SU-DHL-6 (cell line): ENCODE measurements at regions not wholly inside any gene's neighbourhood (a gene's known extent, or its start where the extent isn't known, plus 50 kb on each side); places are given as distances from the start of the nearest gene placed in this dataset.

Experiments
- H2AFZ ChIP-seq: fragments of 200-600 bp; sonication (generic); 2 replicates; pipeline ENCODE4 v1.6.1; 2014; ENCODE audit warnings: low read depth, mild to moderate bottlenecking, moderate library complexity, mixed read lengths, antibody characterized with exemption, low read length; ENCODE audit not compliant: severe bottlenecking
- H3F3A ChIP-seq: fragments of 200-600 bp; shearing (Covaris generic); 2 replicates; pipeline ENCODE4 v1.6.0; 2016; ENCODE audit warnings: antibody characterized with exemption, mild to moderate bottlenecking; ENCODE audit not compliant: insufficient read depth
- H3K27ac ChIP-seq: fragments of 200-600 bp; sonication (generic); 2 replicates; pipeline ENCODE4 v1.5.1; 2016; ENCODE audit warnings: low read depth, mild to moderate bottlenecking, low read length, moderate library complexity, mixed read lengths
- H3K27me3 ChIP-seq: fragments of 200-600 bp; sonication (generic), shearing (Covaris generic); 2 replicates; pipeline ENCODE4 v1.6.0; 2014; ENCODE audit warnings: mild to moderate bottlenecking, low read length
- H3K36me3 ChIP-seq: fragments of 200-600 bp; sonication (generic); 2 replicates; pipeline ENCODE4 v1.6.1; 2014; ENCODE audit warnings: mild to moderate bottlenecking, low read length, mixed read lengths
- H3K4me2 ChIP-seq: fragments of 300-600, 200-600 bp; shearing (Covaris generic), sonication (generic); 2 replicates; pipeline ENCODE4 v1.6.0; 2014; ENCODE audit warnings: low read length, low read depth, mild to moderate bottlenecking; ENCODE audit not compliant: poor library complexity, severe bottlenecking
- H3K4me3 ChIP-seq: fragments of 200-600 bp; sonication (generic); 2 replicates; pipeline ENCODE4 v1.5.1; 2014; ENCODE audit warnings: antibody characterized with exemption, low read length, mild to moderate bottlenecking, mixed read lengths; ENCODE audit not compliant: insufficient read depth, poor library complexity, severe bottlenecking
- H3K79me2 ChIP-seq: fragments of 200-600 bp; sonication (generic); 2 replicates; pipeline ENCODE4 v1.6.1; 2014; ENCODE audit warnings: mild to moderate bottlenecking, low read length, moderate library complexity; ENCODE audit not compliant: insufficient read depth
- H3K9ac ChIP-seq: fragments of 200-600 bp; sonication (generic); 2 replicates; pipeline ENCODE4 v1.7.0; 2014; ENCODE audit warnings: mild to moderate bottlenecking, low read length
- H3K9me2 ChIP-seq: fragments of 200-600 bp; sonication (generic); replicated peaks from 2 replicates; pipeline ENCODE4 v1.6.1; 2014; ENCODE audit warnings: low read length; ENCODE audit not compliant: insufficient read depth
- H3K9me3 ChIP-seq: fragments of 200-600 bp; sonication (generic); 2 replicates; pipeline ENCODE4 v1.6.1; 2014; ENCODE audit warnings: low read length, mixed read lengths; ENCODE audit not compliant: insufficient read depth
- H4K20me1 ChIP-seq: fragments of 200-600 bp; sonication (generic); 2 replicates; pipeline ENCODE4 v1.6.1; 2014; ENCODE audit warnings: low read depth, mild to moderate bottlenecking, antibody characterized with exemption, low read length, moderate library complexity, mixed read lengths
- EZH2phosphoT487 ChIP-seq: fragments of 200-600 bp; sonication (generic), shearing (Covaris generic); conservative IDR thresholded peaks from 2 replicates; pipeline ENCODE4 v1.6.1; 2018; ENCODE audit warnings: mild to moderate bottlenecking, antibody characterized with exemption, low read length, moderate library complexity, mixed read lengths
- TF ChIP-seq, protein P1 (sequence below): fragments of 200-600 bp; sonication (generic); IDR thresholded peaks from one replicate; pipeline ENCODE4 v1.5.1; 2017; ENCODE audit warnings: antibody characterized with exemption, mild to moderate bottlenecking, low read length, moderate library complexity; ENCODE audit not compliant: insufficient read depth, poor library complexity, severe bottlenecking

GRCh38 chr1:69315416-69315815, 252.3 kb upstream of the LRRC7 start:
- no peaks in the 10 kb centered on the region for H3K9me2 ChIP-seq
- no peaks in the 10 kb centered on the region for H3K9me3 ChIP-seq
- H3K9ac ChIP-seq, result no peak overlapping the region
- no peak overlapping the region for H3K4me2 ChIP-seq
- H2AFZ ChIP-seq, result no peak overlapping the region
- no peaks in the 10 kb centered on the region for H3K27me3 ChIP-seq
- H3K27ac ChIP-seq, result no peak overlapping the region
- TF ChIP-seq, protein P1, sequence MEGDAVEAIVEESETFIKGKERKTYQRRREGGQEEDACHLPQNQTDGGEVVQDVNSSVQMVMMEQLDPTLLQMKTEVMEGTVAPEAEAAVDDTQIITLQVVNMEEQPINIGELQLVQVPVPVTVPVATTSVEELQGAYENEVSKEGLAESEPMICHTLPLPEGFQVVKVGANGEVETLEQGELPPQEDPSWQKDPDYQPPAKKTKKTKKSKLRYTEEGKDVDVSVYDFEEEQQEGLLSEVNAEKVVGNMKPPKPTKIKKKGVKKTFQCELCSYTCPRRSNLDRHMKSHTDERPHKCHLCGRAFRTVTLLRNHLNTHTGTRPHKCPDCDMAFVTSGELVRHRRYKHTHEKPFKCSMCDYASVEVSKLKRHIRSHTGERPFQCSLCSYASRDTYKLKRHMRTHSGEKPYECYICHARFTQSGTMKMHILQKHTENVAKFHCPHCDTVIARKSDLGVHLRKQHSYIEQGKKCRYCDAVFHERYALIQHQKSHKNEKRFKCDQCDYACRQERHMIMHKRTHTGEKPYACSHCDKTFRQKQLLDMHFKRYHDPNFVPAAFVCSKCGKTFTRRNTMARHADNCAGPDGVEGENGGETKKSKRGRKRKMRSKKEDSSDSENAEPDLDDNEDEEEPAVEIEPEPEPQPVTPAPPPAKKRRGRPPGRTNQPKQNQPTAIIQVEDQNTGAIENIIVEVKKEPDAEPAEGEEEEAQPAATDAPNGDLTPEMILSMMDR, result no peak
- TF ChIP-seq EZH2phosphoT487, result no peak
- no peaks in the 10 kb centered on the region for H3K36me3 ChIP-seq
- H4K20me1 ChIP-seq, result no peaks in the 10 kb centered on the region
- H3K79me2 ChIP-seq, result no peaks in the 10 kb centered on the region
- no peak overlapping the region for H3K4me3 ChIP-seq
- no peaks in the 10 kb centered on the region for H3F3A ChIP-seq

DNA sequence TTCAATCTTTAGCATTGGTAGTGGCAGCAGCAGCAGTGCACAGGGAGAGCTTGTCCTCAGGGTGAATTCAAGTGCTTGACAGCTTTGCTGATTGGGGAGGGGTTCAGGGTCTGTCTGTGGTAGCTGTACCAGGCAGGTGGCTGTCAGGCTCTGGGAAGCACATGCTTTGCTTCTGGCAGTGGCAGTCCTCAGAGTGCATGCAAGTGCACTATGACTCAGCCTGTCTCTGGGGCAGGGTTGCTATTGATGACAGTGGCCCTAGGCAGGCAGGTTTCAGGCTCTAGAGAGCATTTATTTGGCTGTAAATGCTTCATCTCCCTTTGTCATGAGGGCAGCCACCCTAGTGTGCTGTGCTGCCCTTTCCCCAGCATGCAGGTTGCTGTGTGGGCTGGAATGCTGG, 251.9 kb upstream of the LRRC7 start:
- H3K4me2 ChIP-seq, result no peak overlapping the region
- no peaks in the 10 kb centered on the region for H3K27me3 ChIP-seq
- no peaks in the 10 kb centered on the region for H4K20me1 ChIP-seq
- no peaks in the 10 kb centered on the region for H3K9me3 ChIP-seq
- H3K9me2 ChIP-seq, result no peaks in the 10 kb centered on the region
- no peaks in the 10 kb centered on the region for H3K79me2 ChIP-seq
- H3K9ac ChIP-seq, result no peak overlapping the region
- H2AFZ ChIP-seq, result no peak overlapping the region
- H3F3A ChIP-seq, result no peaks in the 10 kb centered on the region
- TF ChIP-seq EZH2phosphoT487, result no peak
- TF ChIP-seq, protein P1, result no peak
- H3K27ac ChIP-seq, result no peak overlapping the region
- H3K4me3 ChIP-seq, result no peak overlapping the region
- H3K36me3 ChIP-seq, result no peaks in the 10 kb centered on the region

GRCh38 chr1:69319287-69319686, 248.4 kb upstream of the LRRC7 start:
- Histone ChIP-seq H2AFZ (no peak overlapping the region), H3K9ac (no peak overlapping the region), H3K27me3 (no peaks in the 10 kb centered on the region), H3K4me2 (no peak overlapping the region), H4K20me1 (no peaks in the 10 kb centered on the region), H3K9me3 (no peaks in the 10 kb centered on the region), H3F3A (no peaks in the 10 kb centered on the region), H3K4me3 (no peak overlapping the region), H3K9me2 (no peaks in the 10 kb centered on the region), H3K79me2 (no peaks in the 10 kb centered on the region), H3K27ac (no peak overlapping the region), H3K36me3 (no peaks in the 10 kb centered on the region)
- TF ChIP-seq EZH2phosphoT487, result no peak
- TF ChIP-seq, protein P1, result no peak
